ENCODE measurements at regions not wholly inside any gene's neighbourhood (a gene's known extent, or its start where the extent isn't known, plus 50 kb on each side); places are given as distances from the start of the nearest gene placed in this dataset.

GRCh38 chr3:132821314-132821713, 99.1 kb upstream of the NPHP3 start:
- TF ChIP-seq POLR2AphosphoS5 (IDR thresholded peaks at IDR 0.05): no peak
- TF ChIP-seq CTCF (IDR thresholded peaks at IDR 0.05): no peak
- TF ChIP-seq POLR2A (IDR thresholded peaks at IDR 0.05): no peak

Data from prostate gland (tissue), 2 donors.